ENCODE measurements at regions not wholly inside any gene's neighbourhood (a gene's known extent, or its start where the extent isn't known, plus 50 kb on each side); places are given as distances from the start of the nearest gene placed in this dataset.

GRCh38 chr10:90642650-90643049 lies 215.2 kb downstream of the HTR7 start:
- no peak for TF ChIP-seq CTCF (optimal IDR thresholded peaks at IDR 0.05 in 1 of 3, IDR thresholded peaks at IDR 0.05 in 1 of 3, conservative IDR thresholded peaks at IDR 0.05 in 1 of 3; ENCODE audit: extremely low read depth in 1 of 3, insufficient read depth in 2 of 3, low read length in 3 of 3)
- no peak for TF ChIP-seq EZH2 (IDR thresholded peaks at IDR 0.05; ENCODE audit: low read length)
